ENCODE measurements at regions not wholly inside any gene's neighbourhood (a gene's known extent, or its start where the extent isn't known, plus 50 kb on each side); places are given as distances from the start of the nearest gene placed in this dataset.
"Not testable (repeated sequence)": the region's sequence is repeated elsewhere in the genome, so short reads cannot be mapped to it uniquely, and the experiment has no call there.

DNA sequence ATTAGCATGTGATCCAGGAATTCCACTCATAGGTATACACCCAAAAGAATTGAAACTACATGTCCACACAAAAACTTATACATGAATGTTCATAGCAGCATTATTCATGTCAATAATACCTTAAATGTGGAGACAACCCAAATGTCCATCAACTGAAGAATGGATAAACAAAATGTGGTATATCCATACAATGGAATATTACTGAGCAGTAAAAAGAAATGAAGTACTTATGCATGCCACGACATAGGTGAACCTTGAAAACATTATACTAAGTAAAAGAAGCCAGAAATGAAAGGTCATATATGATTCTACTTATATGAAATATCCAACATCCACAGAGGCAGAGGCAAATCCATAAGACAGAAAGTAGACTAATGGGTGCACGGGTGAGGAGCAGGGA is 159.9 kb downstream of the UNC5CL start:
- TF ChIP-seq, protein P1, sequence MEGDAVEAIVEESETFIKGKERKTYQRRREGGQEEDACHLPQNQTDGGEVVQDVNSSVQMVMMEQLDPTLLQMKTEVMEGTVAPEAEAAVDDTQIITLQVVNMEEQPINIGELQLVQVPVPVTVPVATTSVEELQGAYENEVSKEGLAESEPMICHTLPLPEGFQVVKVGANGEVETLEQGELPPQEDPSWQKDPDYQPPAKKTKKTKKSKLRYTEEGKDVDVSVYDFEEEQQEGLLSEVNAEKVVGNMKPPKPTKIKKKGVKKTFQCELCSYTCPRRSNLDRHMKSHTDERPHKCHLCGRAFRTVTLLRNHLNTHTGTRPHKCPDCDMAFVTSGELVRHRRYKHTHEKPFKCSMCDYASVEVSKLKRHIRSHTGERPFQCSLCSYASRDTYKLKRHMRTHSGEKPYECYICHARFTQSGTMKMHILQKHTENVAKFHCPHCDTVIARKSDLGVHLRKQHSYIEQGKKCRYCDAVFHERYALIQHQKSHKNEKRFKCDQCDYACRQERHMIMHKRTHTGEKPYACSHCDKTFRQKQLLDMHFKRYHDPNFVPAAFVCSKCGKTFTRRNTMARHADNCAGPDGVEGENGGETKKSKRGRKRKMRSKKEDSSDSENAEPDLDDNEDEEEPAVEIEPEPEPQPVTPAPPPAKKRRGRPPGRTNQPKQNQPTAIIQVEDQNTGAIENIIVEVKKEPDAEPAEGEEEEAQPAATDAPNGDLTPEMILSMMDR (IDR thresholded peaks at IDR 0.05; ENCODE audit: low read depth, low read length, missing control alignments) = no peak
- in situ Hi-C loops (cut with HindIII; ENCODE audit: low sequenced_read_pairs) = no loop called here

DNA sequence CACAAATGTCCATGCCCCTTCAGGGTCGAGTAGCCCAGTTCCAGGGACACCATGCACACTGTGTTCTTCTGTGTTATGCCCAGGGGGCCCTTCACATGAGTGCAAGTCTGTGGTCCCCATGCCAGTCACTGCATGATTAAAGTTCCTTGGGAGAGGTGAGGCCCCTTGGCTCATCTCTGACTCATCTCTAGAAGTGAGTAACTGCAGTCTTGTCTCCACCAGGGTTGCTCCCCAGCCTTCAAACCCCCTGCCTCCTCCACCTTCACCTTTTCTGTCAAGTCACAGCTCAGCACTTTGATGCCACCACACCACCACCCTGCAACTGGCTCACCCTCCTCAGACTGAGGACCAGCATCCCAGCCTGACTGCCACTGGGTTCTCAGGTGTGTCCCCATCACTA is 161.7 kb downstream of the UNC5CL start:
- TF ChIP-seq, protein P1 (IDR thresholded peaks at IDR 0.05; ENCODE audit: low read depth, low read length, missing control alignments) = no peak
- DNase-seq (ENCODE audit: low read depth) = no peak
- no peak overlapping the region for H3K4me3 ChIP-seq (ENCODE audit: low read depth, low read length)
- in situ Hi-C loops (cut with HindIII; ENCODE audit: low sequenced_read_pairs) = no loop called here

More for the DNA sequence above, 159.9 kb downstream of the UNC5CL start:
- no peak overlapping the region for H3K4me3 ChIP-seq (ENCODE audit: low read depth, low read length)
- DNase-seq (ENCODE audit: low read depth) = no peak

DNA sequence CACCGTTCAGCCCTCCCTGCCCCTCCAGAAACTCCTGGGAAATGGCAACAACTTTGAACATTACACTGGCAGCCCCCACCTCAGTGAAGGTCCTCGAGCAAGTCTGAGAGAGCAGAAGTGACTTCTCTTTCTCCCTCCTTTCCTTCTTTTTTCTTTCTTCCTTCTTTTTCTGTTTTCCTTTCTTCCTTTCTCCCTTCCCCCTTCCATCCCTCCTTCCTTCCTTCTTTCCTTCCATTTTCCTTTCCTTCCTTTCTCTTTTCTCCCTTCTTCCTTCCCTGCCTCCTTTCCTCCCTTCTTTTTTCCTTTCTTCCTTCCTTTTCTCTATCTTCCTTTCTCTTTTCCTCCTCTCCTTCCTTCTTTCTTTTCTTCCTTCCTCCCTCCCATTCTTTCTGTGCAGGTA is 162.7 kb downstream of the UNC5CL start:
- in situ Hi-C loops (cut with HindIII; ENCODE audit: low sequenced_read_pairs) = no loop called here
- no peak for DNase-seq (ENCODE audit: low read depth)
- no peak overlapping the region for H3K4me3 ChIP-seq (ENCODE audit: low read depth, low read length)
- TF ChIP-seq, protein P1 (IDR thresholded peaks at IDR 0.05; ENCODE audit: low read depth, low read length, missing control alignments) = no peak

DNA sequence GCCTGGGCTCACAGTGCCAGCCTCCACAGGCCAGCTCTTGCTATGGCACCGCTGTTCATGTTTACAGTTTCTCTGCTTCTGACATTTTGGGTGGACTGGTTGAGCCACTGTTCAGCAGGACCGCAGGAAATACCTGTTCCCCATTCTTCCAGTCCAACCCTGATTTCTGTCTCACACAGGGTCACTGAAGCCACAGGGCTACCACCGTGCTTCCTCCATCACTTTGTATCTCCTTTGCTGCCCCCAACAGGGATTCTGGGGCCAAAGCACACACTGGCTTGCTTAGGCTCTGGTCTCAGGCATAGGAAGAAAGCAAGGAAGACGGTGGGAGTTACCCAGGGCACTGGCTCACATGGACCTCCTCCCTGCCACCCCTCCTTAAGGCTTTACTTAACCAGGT is 164.5 kb downstream of the UNC5CL start:
- no peak overlapping the region for H3K4me3 ChIP-seq (ENCODE audit: low read depth, low read length)
- DNase-seq (ENCODE audit: low read depth) = no peak
- TF ChIP-seq, protein P1 (IDR thresholded peaks at IDR 0.05; ENCODE audit: low read depth, low read length, missing control alignments) = no peak
- in situ Hi-C loops (cut with HindIII; ENCODE audit: low sequenced_read_pairs) = no loop called here

DNA sequence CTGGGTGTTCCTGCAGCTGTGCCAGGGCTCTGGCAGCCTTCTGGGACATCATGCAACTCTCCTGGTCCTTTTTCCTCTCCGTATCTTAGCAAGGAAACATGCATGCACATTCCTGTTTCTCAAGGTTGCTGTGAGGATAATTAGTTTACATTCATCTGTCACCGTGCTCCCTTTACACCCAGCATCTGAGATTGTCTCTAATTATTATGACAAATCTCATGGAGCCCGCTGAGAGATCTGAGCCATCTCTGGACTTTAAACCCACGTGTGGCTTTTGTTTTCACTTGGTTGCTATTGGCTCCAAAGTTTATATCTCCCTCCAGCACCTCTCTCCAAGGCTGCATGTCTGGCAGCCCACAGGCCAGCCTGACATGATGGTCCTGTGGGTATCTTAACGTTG is 167.6 kb downstream of the UNC5CL start:
- TF ChIP-seq, protein P1 (IDR thresholded peaks at IDR 0.05; ENCODE audit: low read depth, low read length, missing control alignments) = no peak
- no peak for DNase-seq (ENCODE audit: low read depth)
- in situ Hi-C loops (cut with HindIII; ENCODE audit: low sequenced_read_pairs) = no loop called here
- no peak overlapping the region for H3K4me3 ChIP-seq (ENCODE audit: low read depth, low read length)

DNA sequence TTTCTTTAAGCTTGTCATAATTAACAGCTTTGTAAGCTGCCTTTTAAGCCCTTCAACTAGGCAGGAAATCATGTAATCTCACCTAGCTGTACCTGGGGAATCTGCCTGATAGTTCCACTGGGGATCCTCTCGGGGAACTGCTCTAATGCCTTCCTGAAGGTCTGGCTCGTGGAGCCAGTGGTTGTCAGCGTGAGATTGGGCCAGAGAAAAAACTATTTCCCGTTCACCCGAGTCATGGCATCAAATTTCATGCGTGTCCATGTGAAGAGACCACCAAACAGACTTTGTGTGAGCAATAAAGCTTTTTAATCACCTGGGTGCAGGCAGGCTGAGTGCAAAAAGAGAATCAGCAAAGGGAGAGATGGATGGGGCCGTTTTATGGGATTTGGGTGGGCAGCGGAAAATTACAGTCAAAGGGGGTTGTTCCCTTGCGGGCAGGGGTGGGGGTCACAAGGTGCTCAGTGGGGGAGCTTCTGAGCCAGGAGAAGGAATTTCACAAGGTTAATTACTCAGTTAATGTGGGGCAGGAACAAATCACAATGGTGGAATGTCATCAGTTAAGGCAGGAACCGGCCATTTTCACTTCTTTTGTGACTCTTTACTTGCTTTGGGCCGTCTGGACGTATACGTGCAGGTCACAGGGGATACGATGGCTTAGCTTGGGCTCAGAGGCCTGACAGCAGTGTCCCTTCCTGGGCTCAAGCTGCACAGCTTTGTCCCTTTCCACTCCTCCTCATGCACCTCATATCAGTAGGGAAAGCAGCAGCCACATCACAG is 170.7 kb downstream of the UNC5CL start:
- H3K4me3 ChIP-seq (ENCODE audit: low read depth, low read length); DNase-seq (ENCODE audit: low read depth); in situ Hi-C loops (cut with HindIII; ENCODE audit: low sequenced_read_pairs): not testable (repeated sequence)

DNA sequence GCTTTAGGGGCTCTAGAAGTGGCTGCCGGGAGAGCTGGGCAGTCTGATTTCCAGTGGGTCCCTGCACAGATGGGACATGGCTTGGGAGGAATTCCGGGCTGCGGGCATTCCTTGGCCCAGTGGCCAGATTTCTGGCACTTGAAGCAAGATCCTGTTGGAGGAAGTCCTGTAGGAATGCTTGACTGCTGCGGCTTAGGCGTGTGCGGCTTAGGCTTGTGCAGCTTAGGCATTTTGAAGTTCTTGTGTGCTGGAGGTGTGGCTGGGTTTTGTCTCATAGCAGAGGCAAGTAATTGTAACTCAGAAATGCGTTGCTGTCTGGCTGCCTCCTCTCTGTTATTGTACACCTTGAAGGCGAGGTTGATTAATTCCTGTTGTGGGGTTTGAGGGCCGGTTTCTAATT is 171.5 kb downstream of the UNC5CL start:
- H3K4me3 ChIP-seq (ENCODE audit: low read depth, low read length); DNase-seq (ENCODE audit: low read depth); in situ Hi-C loops (cut with HindIII; ENCODE audit: low sequenced_read_pairs): not testable (repeated sequence)

DNA sequence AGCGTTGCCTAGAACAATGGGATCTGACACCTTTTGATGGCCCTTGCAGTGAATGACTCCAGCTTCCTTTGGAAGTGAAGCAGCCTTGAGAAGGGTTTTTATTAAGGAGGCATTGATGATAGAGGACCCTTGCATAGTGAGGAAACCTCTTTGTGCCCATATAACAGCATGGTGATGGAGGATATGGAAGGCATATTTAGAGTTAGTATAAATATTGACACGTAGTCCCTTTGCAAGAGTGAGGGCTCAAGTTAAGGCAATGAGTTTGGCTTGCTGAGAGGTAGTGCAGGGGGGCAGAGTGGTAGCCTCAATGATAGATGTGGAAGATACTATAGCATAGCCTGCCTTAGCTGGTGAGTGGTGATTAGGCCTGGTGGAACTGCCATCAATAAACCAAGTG is 173.8 kb downstream of the UNC5CL start:
- in situ Hi-C loops (cut with HindIII; ENCODE audit: low sequenced_read_pairs); H3K4me3 ChIP-seq (ENCODE audit: low read depth, low read length); DNase-seq (ENCODE audit: low read depth): not testable (repeated sequence)

Measured in astrocyte of the cerebellum (primary cell).